Smooth muscle cell of the brain vasculature (primary cell): ENCODE measurements at regions not wholly inside any gene's neighbourhood (a gene's known extent, or its start where the extent isn't known, plus 50 kb on each side); places are given as distances from the start of the nearest gene placed in this dataset.
"Not testable (repeated sequence)": the region's sequence is repeated elsewhere in the genome, so short reads cannot be mapped to it uniquely, and the experiment has no call there.

Source experiments
- DNase-seq: peaks from one replicate; pipeline ENCODE4 v3.0.0-alpha.2; 2012; ENCODE audit warnings: low read depth, low spot score

GRCh38 chr3:166685246-166685645 lies 694.9 kb downstream of the ZBBX start:
- no peak for DNase-seq

- not testable (repeated sequence) for DNase-seq
These were observed 696.0 kb downstream of the ZBBX start for GRCh38 chr3:166684077-166684476.

GRCh38 chr3:166669781-166670180 lies 710.3 kb downstream of the ZBBX start:
- no peak for DNase-seq

GRCh38 chr3:166663194-166663593 lies 716.9 kb downstream of the ZBBX start:
- DNase-seq: no peak

- DNase-seq: no peak
These were observed 718.5 kb downstream of the ZBBX start for GRCh38 chr3:166661621-166662020.

GRCh38 chr3:166660962-166661361 lies 719.1 kb downstream of the ZBBX start:
- no peak for DNase-seq

- DNase-seq: no peak
These were observed 742.0 kb downstream of the ZBBX start for GRCh38 chr3:166637984-166638530.

GRCh38 chr3:166634091-166634746 lies 745.9 kb downstream of the ZBBX start:
- DNase-seq: no peak

- DNase-seq: no peak
These were observed 749.9 kb downstream of the ZBBX start for GRCh38 chr3:166630190-166630589.

- DNase-seq: no peak
These were observed 766.7 kb downstream of the ZBBX start for GRCh38 chr3:166613365-166613764.

- not testable (repeated sequence) for DNase-seq
These were observed 767.3 kb downstream of the ZBBX start for GRCh38 chr3:166612761-166613160.

- DNase-seq: no peak
These were observed 770.8 kb upstream of the BCHE start for GRCh38 chr3:166607933-166608521.

- no peak for DNase-seq
These were observed 769.8 kb upstream of the BCHE start for GRCh38 chr3:166606988-166607387.

- no peak for DNase-seq
These were observed 756.6 kb upstream of the BCHE start for GRCh38 chr3:166593776-166594175.

GRCh38 chr3:166582236-166582635 lies 745.0 kb upstream of the BCHE start:
- DNase-seq: no peak

- no peak for DNase-seq
These were observed 743.3 kb upstream of the BCHE start for GRCh38 chr3:166580561-166580960.

GRCh38 chr3:166575161-166575560 lies 737.9 kb upstream of the BCHE start:
- DNase-seq: no peak

GRCh38 chr3:166571686-166572085 lies 734.5 kb upstream of the BCHE start:
- DNase-seq: not testable (repeated sequence)

GRCh38 chr3:166570102-166570501 lies 732.9 kb upstream of the BCHE start:
- no peak for DNase-seq

GRCh38 chr3:166569589-166569988 lies 732.4 kb upstream of the BCHE start:
- no peak for DNase-seq

- DNase-seq: no peak
These were observed 723.0 kb upstream of the BCHE start for GRCh38 chr3:166560253-166560652.

GRCh38 chr3:166556955-166557354 lies 719.7 kb upstream of the BCHE start:
- no peak for DNase-seq

- no peak for DNase-seq
These were observed 716.8 kb upstream of the BCHE start for GRCh38 chr3:166554023-166554422.
